Stimulated activated CD4-positive, alpha-beta T cell treated with anti-CD3 and anti-CD28 coated beads, TNF-alpha, amount 100 ng/mL, for 4 hours (primary cell): ENCODE measurements at regions not wholly inside any gene's neighbourhood (a gene's known extent, or its start where the extent isn't known, plus 50 kb on each side); places are given as distances from the start of the nearest gene placed in this dataset.

Experiments
- DNase-seq, 3 experiments: peaks; one replicate each; pipeline ENCODE4 v3.0.0-alpha.2; 2020; ENCODE audit warnings: low read depth in 3 of 3

DNA sequence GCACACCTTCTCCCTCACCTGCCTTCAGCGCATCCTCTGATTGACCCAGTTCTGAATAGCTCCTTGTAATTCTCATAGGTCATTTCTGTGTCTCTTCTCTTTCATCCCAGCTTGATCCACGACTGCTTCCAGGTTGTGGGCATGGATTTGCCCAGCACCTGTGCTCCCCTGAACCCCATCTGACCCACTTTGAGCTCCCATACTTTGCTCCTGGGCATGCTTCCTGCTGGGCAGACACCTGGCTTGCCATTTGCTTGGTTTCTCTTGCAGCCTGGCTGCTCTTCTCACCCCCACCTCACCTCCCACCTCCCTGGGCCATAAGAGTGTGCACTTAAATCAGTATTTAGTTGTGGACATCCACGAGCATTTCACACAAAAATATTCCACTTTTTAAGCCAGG is 635.5 kb downstream of the TBL1XR1 start:
- no peak for DNase-seq

DNA sequence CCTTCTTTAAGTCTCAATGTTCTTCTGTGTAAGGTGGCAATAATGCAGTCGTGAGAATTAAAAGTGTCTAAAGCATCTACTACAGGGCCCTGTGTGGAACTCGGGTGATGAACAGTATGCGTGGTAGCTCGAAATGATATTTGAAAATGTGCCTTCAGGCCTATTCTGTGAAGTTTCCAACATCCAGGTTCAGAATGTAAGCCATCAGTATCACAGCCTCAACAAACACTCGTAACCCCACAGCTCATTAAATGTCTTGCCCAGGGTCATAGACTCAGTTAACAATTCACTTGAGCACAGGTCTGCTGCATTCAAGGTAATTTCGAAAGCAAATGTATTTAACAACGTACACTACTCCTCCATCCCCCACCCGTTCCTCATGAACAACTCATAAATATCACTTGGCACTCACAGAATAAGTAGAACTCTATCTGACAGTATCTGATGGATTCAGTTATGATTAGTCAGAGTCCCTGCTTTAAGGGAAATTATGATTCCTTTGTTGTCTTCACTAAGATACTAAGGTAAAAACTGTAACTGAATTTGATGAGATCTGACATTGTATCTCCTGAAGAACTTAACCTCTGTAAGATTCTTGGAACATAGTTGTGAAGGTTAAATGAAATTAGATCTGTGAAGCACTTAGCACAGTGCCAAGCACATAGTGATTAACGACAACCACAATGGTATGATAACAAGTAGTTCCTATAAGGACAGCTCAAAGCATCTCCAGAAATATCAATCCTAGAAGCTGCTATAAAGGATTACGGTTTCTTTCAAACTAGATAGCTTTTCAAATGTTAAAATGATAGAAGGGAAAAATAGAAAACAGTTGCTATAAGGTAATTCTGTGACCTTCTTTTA is 642.3 kb downstream of the TBL1XR1 start:
- DNase-seq, result no peak

DNA sequence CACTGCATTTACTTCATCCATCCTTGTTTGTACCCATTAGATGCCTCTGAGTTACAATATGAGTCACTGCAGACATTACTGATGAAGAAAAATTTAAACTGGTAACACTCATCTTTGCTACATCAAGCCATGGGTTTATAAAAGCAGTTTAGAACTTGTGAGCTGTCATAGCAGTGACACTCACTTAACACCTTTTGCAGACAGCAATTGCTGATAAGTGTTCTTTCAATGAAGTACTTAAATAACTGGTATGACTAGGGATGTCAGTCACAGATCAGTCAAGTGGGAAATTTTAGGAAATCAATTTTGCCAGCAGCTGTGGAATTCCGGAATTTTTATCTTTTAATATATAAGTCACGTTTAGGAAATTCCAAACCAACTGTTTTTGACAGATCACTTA is 643.0 kb downstream of the TBL1XR1 start:
- DNase-seq, result no peak

DNA sequence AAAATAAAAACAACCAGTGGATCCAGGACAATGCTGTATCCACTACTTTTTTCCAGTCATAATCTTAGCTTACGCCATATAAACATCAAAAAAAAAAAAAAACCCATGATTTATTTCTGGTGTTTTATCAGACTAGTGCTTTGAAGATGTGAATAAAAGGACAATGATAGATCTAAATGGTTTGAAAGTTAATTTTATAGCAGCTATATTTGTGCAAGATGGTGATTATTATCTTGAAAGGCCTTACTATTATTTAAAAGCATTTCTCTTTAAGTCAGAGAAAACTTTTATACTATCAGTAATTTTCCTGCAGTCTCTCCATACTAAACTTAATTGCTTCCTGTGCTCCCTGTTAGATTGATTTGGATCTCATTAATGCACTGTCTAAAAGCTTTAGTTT is 670.3 kb downstream of the TBL1XR1 start:
- DNase-seq, result no peak

DNA sequence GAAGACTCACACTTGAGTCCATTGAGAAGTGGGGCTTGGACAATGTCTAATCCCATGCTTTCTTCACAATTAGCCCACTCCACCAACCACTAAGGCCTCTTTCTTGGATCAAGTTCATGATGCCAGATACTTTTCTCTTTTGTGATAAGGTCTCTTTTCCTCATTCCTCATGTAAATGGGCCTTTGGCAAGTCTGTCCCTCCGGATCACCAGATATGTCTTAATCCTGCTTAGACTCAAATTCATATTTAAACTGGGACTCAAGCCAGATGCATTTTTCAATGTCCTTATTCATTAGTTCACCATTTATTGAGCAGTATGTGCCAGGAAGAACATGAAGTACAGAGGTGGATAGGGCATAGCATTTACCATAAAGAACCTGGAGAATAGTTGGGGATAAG is 671.1 kb downstream of the TBL1XR1 start:
- no peak for DNase-seq

DNA sequence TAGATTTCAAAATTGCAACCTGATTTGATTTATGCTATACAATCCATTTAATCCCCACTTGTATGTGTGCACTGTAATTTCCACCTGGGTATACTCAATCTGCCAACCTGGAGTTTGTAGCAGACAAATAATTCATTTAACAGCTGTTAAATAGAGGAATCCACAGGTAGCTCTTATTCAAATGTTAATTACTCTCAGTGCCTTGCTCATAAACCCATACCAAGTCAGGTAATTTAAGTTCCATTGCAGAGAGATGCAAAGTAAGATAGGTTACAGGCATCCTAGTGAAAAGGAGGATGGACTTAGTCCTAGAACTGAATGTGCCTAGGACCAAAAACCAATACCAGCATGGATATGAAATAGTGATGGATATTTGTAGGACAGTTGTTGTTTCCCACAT is 674.2 kb downstream of the TBL1XR1 start:
- DNase-seq, result no peak

DNA sequence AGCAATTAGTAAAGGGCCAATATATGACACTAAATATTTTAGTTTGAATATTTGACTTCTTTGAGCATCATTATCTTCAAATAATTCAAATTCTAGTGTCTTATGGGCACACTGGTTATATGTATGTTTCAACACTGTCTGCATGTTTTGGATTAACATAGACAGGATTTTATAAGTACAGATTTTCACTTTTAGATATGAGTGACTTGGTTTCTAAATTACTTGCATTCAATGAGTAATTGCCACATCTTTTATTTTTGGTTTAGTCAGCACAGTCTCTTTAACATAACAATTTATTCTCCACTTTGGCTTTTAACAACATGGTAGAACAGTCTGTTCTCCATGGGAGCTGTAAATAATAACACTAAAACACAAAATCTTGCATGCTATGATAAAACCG is 674.8 kb downstream of the TBL1XR1 start:
- no peak for DNase-seq

DNA sequence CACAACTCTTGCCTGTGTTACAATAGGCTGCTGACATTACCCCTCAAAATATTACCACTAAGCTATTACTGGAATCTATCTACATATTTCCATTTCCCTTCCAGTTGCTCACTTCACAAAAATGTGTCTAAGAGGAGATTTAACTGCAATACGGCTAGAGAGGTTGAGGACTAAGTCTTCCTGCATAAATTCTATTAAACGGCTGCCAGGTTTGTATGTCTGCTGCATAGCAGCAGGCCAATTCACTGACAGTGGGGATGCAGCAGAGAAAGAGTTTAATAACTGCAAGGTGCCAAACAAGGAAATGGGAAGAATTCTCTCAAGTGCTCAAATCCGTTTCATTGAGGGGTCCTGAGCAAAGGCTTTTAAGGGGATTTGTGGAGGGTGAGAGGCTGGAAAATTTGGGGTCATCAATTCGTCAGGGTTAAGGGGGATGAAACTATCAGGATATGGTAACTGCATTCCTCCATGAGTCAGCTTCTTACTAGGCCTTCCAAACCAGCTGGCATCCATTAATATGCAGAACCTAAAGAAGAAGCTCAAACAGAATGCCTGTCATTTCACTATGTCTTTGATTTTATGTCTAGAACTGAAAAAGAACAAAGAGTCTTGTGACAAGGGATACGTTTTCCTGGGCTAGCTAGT is 675.6 kb downstream of the TBL1XR1 start:
- DNase-seq, result no peak

DNA sequence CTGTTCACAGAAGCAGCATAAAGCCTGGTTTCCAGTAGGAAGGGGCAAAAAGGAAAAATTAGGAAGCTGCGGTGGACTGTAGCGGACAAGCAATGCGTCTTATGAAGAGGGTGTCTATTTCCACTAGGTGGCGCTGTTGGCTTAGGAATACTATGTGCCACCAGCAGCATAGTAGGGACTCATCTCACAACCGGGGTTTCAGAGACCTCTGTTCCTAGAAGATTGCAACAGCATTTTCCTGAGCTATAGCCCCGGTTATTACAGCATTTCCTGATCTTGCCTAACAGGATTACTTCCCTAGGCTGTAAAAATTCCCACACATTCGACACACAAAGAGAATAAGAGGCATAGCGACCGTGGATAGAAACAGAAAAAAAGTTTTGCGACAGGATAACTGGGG is 683.0 kb downstream of the TBL1XR1 start:
- DNase-seq, result no peak

DNA sequence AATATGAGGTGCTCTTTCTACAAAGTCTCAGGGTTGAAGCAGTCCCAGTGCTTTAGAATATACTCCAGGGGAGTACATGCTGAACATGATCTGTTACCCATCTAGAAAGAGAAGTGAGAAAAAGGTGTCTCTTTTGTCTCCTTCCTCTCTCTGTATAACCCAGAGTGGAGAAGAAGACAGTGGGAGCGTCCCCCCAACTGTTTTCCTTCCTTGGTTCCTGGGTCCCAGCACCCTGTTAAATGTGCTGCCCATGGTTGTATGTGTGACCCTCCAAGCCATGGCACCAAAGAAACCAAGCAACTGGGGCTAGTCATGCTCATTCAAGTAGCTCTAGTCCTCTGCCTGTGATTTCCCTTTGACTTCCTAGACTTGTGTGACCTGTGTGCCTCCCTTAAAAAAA is 683.7 kb downstream of the TBL1XR1 start:
- DNase-seq, result no peak

DNA sequence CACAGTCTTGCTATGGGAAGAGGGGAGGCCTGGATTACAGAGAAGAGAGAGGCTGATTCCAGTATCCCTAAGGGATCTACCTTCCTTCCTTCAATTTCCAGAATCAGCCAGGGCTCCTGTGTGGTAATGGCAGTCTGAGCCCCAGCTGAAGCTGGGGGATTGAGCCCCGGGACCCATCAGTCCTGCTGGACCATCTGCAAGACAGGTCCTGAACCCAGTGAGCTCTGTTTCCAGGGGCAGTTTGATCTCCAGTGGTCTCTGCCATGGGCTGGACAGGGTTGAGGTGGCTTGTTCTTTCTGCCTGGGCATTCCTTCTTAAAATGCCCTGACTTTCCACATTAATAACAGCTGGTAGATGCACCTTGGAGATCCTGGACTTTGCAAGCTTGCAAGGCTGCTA is 685.2 kb downstream of the TBL1XR1 start:
- DNase-seq, result no peak

DNA sequence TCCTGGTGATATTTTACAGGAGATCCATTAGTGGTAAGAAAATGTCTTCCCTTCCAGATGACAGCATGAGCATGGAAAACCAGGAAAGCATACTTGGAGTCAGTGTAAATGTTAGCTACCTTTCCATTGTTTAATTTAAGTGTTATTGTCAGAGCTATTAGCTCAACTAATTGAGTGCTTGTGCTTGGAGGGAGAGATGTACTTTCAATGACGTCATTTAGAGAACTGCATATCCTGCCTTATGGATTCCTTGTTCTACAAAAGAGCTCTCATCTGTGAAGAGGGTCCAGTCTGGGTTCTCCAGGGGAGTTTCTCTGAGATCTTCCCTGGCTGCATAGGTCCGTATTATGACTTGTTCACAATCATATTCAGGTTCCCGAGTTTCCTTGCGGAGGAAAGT is 687.2 kb downstream of the TBL1XR1 start:
- DNase-seq, result no peak

DNA sequence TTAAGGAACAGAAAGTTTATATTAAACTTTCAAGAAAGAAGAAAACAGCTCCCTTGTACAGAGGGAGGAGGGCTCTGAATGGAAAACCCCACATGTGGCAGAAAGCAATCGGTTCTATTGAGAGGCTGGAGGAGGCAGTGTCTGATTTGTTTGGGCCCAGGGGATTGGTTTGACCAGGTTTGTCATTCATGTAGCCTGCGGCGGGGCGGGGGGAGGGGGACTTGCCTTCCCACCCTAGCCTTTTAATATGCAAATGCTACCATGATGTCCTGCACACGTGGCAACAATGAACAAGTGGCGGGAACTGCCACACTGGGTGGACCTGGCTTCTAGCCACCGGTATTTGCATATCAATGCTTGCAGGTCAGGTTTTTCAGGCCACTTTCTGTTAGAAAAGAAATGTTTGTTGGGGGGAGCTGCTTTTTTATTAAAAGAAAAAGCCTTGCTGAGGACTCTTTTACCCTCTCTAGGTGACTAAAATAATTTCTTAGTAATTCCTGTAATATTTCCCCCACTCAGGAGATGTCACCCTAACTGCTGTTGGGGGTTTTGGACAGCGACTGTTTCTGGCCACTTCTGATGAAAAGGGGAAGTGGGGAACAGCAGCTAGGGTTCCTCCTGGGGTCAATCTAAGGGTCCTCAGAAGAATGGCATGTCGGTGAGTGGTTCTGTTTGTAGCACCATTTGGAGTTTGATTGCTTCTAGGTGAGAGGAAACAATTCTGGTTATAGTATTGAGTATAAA is 691.2 kb downstream of the TBL1XR1 start:
- DNase-seq, result no peak

DNA sequence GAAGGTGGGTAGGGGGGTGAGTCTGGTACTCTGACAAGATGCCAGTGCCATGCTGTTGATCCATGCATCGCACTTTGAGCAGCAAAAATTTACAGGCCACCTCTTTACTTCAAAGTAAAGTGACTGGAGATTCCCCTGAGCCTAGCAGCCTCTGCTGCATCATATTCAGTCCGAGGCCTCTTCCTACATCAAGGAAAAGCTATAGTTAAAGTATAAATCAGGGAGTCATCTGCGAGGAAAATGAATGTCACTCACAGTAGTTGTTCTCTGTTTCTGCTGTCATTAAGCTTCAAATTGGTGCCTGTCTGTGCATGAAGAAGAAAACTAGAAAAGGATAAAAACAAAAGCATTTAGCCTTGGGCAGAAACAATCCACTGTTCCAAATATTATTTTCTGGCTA is 706.2 kb downstream of the TBL1XR1 start:
- no peak for DNase-seq

DNA sequence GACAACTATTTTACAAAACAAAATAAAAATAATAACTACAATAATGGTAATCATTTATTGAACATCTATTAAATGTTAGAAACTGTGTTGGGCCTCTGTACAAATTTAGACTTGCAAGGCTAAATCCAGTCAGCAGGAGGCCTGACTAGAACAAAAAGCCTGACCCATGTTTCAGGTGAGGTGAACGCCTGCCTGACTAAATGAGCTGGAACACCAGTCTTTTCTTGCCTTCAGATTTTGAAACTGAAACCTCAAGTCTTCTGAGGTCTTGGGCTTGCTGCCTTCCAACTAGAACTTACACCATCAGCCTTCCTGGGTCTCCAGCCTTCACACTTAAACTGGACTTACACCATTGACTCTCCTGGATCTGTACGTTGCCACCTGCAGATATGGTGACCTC is 706.9 kb downstream of the TBL1XR1 start:
- no peak for DNase-seq

DNA sequence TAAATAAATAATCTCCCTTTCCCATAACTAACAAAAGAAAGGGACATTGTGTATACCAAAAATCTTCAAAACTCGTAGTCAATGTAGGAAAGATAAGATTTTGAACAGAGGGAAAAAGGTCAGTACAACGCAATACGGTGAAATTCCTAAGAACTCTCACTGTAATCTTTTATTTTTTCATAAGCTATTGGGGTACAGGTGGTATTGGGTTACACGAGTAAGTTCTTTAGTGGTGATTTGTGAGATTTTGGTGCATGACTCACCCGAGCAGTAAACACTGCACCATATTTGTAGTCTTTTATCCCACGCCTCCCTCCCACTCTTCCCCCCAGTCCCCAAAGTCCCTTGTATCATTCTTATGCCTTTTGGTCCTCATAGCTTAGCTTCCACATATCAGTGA is 718.0 kb downstream of the TBL1XR1 start:
- DNase-seq, result no peak

DNA sequence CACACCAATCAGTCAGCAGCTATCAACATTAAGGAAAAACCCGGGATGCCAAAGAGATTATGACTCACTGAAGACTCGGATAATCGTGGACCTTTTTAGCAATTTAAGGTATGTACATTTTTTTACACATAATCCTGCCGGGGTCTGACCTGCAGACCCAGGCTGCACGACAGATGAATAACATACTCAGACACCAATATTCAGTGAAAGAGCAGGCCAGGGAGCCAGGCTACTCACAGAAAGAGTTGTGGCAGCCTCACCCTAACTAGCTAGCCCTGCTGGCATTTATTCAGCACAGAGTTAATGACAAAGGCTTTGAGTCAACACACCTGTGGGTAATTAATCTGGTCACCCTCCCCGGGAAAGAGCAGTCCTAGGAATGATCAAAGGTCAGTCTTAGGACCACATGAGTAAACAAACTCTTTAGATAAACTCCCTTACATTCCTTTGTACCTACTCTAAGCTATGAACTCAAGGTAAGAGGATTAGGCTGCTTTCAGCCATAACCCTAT is 727.5 kb downstream of the TBL1XR1 start:
- no peak for DNase-seq

DNA sequence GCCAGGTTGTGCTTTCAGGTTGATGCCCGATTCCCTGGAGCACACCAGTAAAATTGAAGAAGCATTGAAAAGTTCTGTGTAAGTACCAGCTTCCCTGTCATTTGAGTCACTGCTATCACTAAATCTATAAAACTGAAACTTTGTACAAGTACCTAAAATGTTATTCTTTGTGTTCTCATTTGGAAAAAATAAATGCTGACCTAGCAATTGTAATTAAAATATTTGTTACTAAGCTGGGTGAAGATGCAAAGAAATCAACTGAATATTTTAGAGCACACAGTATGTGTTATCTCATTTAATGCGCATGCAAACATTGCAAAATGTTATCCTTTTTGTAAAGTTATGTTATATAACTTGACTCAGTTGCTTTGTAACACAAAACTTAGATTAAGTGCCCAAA is 733.7 kb downstream of the TBL1XR1 start:
- DNase-seq, result no peak

DNA sequence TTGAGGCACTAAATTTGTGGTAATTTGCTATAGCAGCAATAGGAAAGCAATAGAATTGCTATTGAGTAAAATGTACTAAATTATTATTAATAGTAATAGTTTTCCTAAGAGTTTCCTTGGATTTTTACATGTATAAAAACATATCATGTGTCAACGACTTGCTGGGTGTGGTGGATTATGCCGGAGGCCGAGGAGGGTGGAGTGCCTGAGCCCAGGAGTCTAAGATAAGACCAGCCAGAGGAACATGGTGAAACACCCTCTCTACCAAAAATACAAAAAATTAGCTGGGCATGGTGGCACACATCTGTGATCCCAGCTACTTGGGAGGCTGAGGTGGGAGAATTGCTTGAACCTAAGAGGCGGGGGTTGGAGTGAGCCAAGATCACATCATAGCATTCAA is 749.9 kb downstream of the TBL1XR1 start:
- no peak for DNase-seq

DNA sequence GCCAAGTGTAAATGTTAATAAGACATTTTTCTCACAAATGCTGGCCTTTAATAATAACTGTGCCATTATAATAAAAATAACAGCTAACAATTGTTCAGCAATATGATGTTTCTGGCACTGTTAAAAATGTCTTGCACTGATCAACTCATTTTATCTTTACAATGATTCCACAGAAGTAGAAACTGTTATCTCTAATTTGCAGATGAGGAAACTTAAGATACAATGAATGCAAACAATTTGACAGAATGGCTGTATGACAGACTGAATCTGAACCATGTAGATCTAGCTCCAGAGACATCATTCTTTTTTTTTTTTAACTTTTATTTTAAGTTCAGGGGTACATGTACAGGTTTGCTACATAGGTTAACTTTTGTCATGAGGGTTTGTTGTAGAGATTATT is 755.0 kb downstream of the TBL1XR1 start:
- no peak for DNase-seq

DNA sequence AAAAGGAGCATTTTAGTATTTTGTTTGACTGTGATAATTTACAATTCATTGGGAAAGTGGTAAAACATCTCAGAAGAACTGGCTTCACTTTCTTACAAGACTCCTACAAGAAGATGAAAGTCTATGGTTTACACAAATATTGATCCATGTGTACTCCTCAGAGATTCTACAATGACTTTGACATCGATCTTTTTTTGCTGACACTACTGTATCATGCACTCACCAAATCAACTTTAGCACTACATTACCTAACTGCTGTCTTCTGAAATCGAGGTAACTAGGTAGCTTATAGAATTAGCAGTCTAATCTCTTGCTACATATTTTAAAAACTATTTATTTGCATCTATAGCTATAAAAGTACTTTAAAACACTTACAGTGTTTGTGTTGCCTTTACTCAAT is 757.6 kb downstream of the TBL1XR1 start:
- no peak for DNase-seq

DNA sequence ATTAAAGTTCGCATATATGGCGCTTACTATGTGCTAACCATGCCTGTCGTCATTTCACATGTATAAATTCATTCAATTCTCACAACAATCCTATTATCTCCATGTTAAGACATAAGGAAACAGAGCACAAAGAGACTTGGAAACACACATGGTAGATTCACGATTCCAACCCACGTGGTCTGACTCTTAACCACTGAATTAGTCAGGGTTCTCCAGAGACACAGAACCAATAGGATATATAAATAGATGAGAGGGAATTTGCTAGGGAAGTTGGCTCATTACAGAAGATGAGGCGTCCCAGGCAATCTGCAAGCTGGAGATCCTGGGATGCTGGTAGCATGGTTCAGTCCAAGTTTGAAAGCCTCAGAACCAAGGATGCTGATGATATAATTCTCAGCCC is 765.3 kb downstream of the TBL1XR1 start:
- DNase-seq, result no peak

DNA sequence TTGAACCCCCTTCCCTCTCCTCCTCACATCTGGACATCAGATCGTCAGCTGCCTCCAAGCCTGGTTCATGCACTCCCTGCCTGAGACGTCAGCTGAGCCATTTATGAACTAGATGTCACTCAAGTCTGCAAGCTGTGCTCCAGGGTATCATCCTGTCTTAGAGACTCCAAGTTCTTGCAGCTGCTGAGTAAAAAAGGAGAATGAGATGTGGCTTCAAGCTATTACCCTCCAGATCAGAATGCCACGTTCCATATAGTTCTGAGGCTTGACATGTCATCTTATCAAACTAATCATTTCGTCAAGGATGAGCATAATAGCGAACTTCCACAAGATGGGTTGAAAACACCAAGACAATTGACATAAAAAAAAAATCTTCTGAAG is 766.3 kb downstream of the TBL1XR1 start:
- no peak for DNase-seq
